Subcutaneous abdominal adipose tissue (tissue), 5 donors: ENCODE measurements at regions not wholly inside any gene's neighbourhood (a gene's known extent, or its start where the extent isn't known, plus 50 kb on each side); places are given as distances from the start of the nearest gene placed in this dataset.
"Not testable (repeated sequence)": the region's sequence is repeated elsewhere in the genome, so short reads cannot be mapped to it uniquely, and the experiment has no call there.

Source experiments
- H3K27ac ChIP-seq: one replicate; pipeline ENCODE4 v1.7.0; 2013; ENCODE audit warnings: low read depth, mild to moderate bottlenecking, inconsistent platforms, low read length, moderate library complexity
- H3K27me3 ChIP-seq, 5 donors: one replicate each; pipeline ENCODE4 v1.7.0; 2013; ENCODE audit warnings: low read length in 5 of 5, inconsistent platforms in 1 of 5; ENCODE audit not compliant: control insufficient read depth in 5 of 5, insufficient read depth in 4 of 5
- H3K36me3 ChIP-seq, 5 donors: one replicate each; pipeline ENCODE4 v1.7.0; 2013; ENCODE audit warnings: low read length in 5 of 5; ENCODE audit not compliant: control insufficient read depth in 5 of 5, insufficient read depth in 5 of 5
- H3K4me1 ChIP-seq, 5 donors: one replicate each; pipeline ENCODE4 v1.7.0; 2013; ENCODE audit warnings: low read length in 5 of 5, mild to moderate bottlenecking in 3 of 5, moderate library complexity in 1 of 5; ENCODE audit not compliant: control insufficient read depth in 5 of 5, insufficient read depth in 5 of 5
- H3K4me3 ChIP-seq, 5 donors: one replicate each; pipeline ENCODE4 v1.7.0; 2013; ENCODE audit warnings: low read length in 5 of 5, low read depth in 1 of 5
- H3K9ac ChIP-seq, 5 donors: one replicate each; pipeline ENCODE4 v1.7.0; 2013; ENCODE audit warnings: low read length in 5 of 5, mild to moderate bottlenecking in 4 of 5, moderate library complexity in 3 of 5
- H3K9me3 ChIP-seq, 5 donors: one replicate each; pipeline ENCODE4 v1.7.0; 2013; ENCODE audit warnings: low read length in 5 of 5; ENCODE audit not compliant: control insufficient read depth in 5 of 5
- donor health status: healthy.
- donor health status: healthy.
- donor health status: healthy.
- donor health status: healthy.
- donor health status: healthy.

- H3K9me3 ChIP-seq = no peaks in the 10 kb centered on the region
Observed at GRCh38 chr13:42417626-42418025, 145.7 kb downstream of the AKAP11 start.

GRCh38 chr13:42418184-42418583 lies 146.2 kb downstream of the AKAP11 start:
- Histone ChIP-seq H3K27me3 (no peaks in the 10 kb centered on the region), H3K27ac (no peak overlapping the region), H3K4me1 (peaks cover 0 to 9% (median 5%) of the 10 kb centered on the region in 5 donors), H3K36me3 (no peaks in the 10 kb centered on the region), H3K4me3 (no peak overlapping the region), H3K9ac (no peak overlapping the region), H3K9me3 (no peaks in the 10 kb centered on the region)

More at GRCh38 chr13:42417626-42418025, 145.7 kb downstream of the AKAP11 start:
- Histone ChIP-seq H3K9ac (no peak overlapping the region), H3K4me1 (peaks cover 0 to 9% (median 5%) of the 10 kb centered on the region in 5 donors), H3K4me3 (no peak overlapping the region), H3K27me3 (no peaks in the 10 kb centered on the region), H3K27ac (no peak overlapping the region), H3K36me3 (no peaks in the 10 kb centered on the region)

DNA sequence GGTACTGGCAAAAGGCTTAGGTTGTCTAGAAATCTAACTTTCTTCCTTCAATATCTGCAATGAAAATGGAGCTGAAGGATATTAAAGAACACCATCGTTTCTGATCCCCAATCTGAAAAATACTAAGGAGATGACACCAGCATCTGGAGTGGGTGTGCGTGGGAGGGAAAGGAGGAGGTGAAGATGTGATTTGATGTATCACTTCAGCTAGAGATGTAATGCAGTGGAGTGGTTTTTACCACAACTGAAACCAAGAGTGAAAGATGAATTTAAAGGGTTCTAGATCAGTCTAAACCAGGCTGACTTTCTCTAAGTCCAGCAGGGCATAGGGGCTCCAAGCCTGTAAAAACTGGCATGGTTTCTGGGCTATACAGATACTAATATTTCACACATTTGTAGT lies 148.4 kb downstream of the AKAP11 start:
- H3K4me1 ChIP-seq = no peaks in the 10 kb centered on the region
- no peak overlapping the region for H3K27ac ChIP-seq
- H3K4me3 ChIP-seq = no peak overlapping the region
- no peak overlapping the region for H3K9ac ChIP-seq
- H3K27me3 ChIP-seq = no peaks in the 10 kb centered on the region
- H3K9me3 ChIP-seq = peaks cover 0 to 4% (median 0%) of the 10 kb centered on the region in 5 donors
- no peaks in the 10 kb centered on the region for H3K36me3 ChIP-seq

DNA sequence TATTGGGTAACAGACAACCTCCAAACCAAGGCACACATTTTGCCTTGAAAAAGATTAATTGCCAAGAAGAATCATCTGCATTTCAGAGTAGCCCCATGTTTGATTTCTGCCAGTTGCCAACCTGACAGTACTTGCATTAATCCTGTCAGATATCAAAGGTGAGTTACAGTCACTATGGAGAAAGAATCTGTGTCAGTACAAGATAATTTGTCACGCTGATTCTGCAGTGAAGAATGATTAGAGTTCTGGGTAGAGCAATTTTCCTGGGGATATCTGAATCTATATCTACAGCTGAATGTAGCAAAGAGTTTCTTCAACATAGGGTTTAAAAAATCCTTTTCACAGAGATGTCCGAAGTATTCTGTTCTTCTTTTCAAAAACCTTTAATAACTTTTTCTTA lies 150.7 kb downstream of the AKAP11 start:
- Histone ChIP-seq H3K27me3 (no peaks in the 10 kb centered on the region), H3K9ac (no peak overlapping the region), H3K27ac (no peak overlapping the region), H3K36me3 (no peaks in the 10 kb centered on the region), H3K4me1 (no peaks in the 10 kb centered on the region), H3K4me3 (no peak overlapping the region), H3K9me3 (peaks cover 0 to 4% (median 0%) of the 10 kb centered on the region in 5 donors)

DNA sequence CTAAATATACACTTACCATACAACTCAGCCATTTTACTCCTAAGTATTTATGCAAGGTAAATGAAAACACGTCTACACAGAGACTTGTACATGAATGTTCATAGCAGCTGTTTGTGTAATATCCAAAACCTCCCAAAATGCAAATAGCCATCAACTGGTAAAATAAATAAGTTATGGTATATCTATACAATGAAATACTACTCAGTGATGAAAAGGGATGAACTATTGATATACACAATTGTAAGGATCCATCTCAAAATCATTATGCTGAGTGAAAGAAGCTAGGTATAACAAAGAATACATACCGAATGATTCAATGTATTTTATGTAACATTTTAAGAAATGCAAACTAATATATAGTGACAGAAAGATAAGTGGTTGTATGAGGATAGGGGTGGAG lies 149.8 kb upstream of the TNFSF11 start:
- no peak overlapping the region for H3K27ac ChIP-seq
- no peak overlapping the region for H3K4me3 ChIP-seq
- H3K4me1 ChIP-seq = no peaks in the 10 kb centered on the region
- H3K9ac ChIP-seq = no peak overlapping the region
- peaks cover 0 to 4% (median 0%) of the 10 kb centered on the region in 5 donors for H3K9me3 ChIP-seq
- H3K36me3 ChIP-seq = no peaks in the 10 kb centered on the region
- H3K27me3 ChIP-seq = no peaks in the 10 kb centered on the region

- peaks cover 7 to 22% (median 17%) of the 10 kb centered on the region in 5 donors for H3K9me3 ChIP-seq
- H3K36me3 ChIP-seq = no peaks in the 10 kb centered on the region
- no peak overlapping the region for H3K9ac ChIP-seq
- H3K27me3 ChIP-seq = no peaks in the 10 kb centered on the region
- no peaks in the 10 kb centered on the region for H3K4me1 ChIP-seq
- H3K4me3 ChIP-seq = no peak overlapping the region
- no peak overlapping the region for H3K27ac ChIP-seq
Observed at GRCh38 chr13:42445354-42445753, 128.6 kb upstream of the TNFSF11 start.

DNA sequence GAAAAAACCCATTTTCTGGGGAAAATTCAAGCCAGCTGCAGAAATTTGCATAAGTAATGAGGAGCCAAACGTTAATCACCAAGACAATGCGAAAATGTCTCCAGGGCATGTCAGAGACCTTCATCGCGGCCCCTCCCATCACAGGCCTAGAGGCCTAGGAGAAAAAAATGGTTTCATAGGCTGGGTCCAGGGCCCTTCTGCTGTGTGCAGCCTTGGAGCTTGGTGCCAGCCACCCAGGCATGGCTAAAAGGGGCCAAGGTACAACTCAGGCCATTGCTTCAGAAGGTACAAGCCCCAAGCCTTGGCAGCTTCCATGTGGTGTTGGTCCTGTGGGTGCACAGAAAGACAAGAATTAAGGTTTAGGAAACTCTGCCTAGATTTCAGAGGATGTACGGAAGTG lies 127.4 kb upstream of the TNFSF11 start:
- not testable (repeated sequence) for H3K4me1 ChIP-seq, H3K4me3 ChIP-seq, H3K36me3 ChIP-seq, H3K27me3 ChIP-seq, H3K27ac ChIP-seq, H3K9ac ChIP-seq
- peaks cover 7 to 22% (median 17%) of the 10 kb centered on the region in 5 donors for H3K9me3 ChIP-seq

- Histone ChIP-seq H3K4me1 (no peaks in the 10 kb centered on the region), H3K27ac (no peak overlapping the region), H3K27me3 (no peaks in the 10 kb centered on the region)
Observed at GRCh38 chr13:42453091-42453645, 120.8 kb upstream of the TNFSF11 start.

GRCh38 chr13:42454749-42455148 lies 119.2 kb upstream of the TNFSF11 start:
- Histone ChIP-seq H3K4me1 (no peaks in the 10 kb centered on the region), H3K9me3 (no peaks in the 10 kb centered on the region), H3K9ac (no peak overlapping the region), H3K36me3 (no peaks in the 10 kb centered on the region), H3K27ac (no peak overlapping the region), H3K27me3 (no peaks in the 10 kb centered on the region), H3K4me3 (no peak overlapping the region)

More at GRCh38 chr13:42453091-42453645, 120.8 kb upstream of the TNFSF11 start:
- Histone ChIP-seq H3K9ac (no peak overlapping the region), H3K36me3 (no peaks in the 10 kb centered on the region), H3K9me3 (no peaks in the 10 kb centered on the region), H3K4me3 (no peak overlapping the region)

DNA sequence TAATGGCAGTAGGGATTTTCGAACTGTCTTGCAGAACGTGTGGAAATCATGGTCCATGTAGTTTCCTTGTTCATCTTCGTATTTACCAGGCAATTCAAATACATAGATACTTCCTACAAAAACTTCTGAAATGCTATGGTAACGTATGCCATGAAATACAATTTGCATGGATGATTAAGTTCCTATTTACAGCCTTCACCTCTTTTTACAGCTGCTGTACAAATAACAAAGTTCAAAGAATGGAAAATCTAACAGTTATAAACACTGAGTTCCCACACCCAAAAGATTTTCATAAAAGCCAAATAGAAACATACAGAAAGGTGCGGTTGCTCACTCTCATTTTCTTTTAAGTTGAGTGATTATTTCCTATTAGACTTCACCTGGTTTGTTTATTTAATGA lies 115.8 kb upstream of the TNFSF11 start:
- peaks cover 0 to 6% (median 0%) of the 10 kb centered on the region in 5 donors for H3K9me3 ChIP-seq
- H3K4me1 ChIP-seq = no peaks in the 10 kb centered on the region
- no peak overlapping the region for H3K4me3 ChIP-seq
- no peaks in the 10 kb centered on the region for H3K27me3 ChIP-seq
- H3K27ac ChIP-seq = no peak overlapping the region
- no peak overlapping the region for H3K9ac ChIP-seq
- H3K36me3 ChIP-seq = no peaks in the 10 kb centered on the region
